ENCODE measurements at regions not wholly inside any gene's neighbourhood (a gene's known extent, or its start where the extent isn't known, plus 50 kb on each side); places are given as distances from the start of the nearest gene placed in this dataset.

GRCh38 chr2:105570757-105571156 lies 171.9 kb upstream of the FHL2 start:
- no peak for DNase-seq (ENCODE audit: low read depth in 2 of 2)

GRCh38 chr2:105570326-105570725 lies 171.5 kb upstream of the FHL2 start:
- no peak for DNase-seq (ENCODE audit: low read depth in 2 of 2)

- DNase-seq (ENCODE audit: low read depth in 2 of 2) = no peak
Observed at GRCh38 chr2:105569606-105570005, 170.8 kb upstream of the FHL2 start.

DNA sequence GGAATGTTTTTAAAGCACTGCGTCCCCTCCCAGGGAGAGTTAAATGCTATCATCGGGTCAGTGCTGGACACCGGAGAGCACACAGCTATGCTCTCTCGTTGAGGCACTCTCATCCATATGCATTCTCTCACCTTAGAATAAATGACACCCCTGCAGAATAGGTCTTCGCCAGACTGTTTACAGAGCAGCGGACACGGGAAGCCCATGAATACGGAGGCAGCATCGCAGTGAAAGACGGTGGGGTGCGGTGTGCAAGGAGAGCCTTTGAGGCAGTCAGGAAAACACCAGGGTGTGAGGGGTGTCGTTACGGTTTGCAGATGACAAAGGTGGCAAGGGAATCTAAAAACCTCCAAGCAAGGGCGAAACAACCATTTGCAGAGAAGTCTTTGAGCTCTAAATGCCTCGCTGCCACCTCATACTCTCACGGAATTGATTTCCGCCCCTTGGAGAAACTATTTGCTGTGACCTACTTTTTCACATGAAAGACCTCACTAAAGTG lies 169.2 kb upstream of the FHL2 start:
- no peak for DNase-seq (ENCODE audit: low read depth in 2 of 2)

- no peak for DNase-seq (ENCODE audit: low read depth in 2 of 2)
Observed at GRCh38 chr2:105563000-105563719, 164.3 kb upstream of the FHL2 start.

DNA sequence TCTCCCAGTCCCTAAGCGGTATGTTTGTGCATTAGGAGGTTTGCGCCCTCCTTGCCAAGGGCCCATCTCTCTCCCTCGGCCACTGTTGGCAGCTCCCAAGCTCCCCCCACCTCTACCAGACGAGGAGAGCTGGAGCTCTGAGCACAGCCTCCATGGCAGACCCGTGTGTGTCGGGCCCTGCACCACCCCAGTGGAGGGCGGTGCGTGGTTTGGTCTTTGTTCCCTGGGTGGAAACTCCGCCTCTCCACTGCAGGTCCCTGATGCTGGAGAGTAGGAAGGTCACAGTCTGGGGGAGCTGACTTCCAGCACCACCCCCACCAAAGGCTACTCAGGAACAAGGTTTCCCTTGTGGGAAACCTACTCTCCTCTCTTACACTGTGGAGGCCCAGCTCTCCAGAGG lies 162.6 kb upstream of the FHL2 start:
- no peak for DNase-seq (ENCODE audit: low read depth in 2 of 2)

GRCh38 chr2:105560157-105560556 lies 161.3 kb upstream of the FHL2 start:
- no peak for DNase-seq (ENCODE audit: low read depth in 2 of 2)

- no peak for DNase-seq (ENCODE audit: low read depth in 2 of 2)
Observed at GRCh38 chr2:105557021-105557920, 158.4 kb upstream of the FHL2 start.

DNA sequence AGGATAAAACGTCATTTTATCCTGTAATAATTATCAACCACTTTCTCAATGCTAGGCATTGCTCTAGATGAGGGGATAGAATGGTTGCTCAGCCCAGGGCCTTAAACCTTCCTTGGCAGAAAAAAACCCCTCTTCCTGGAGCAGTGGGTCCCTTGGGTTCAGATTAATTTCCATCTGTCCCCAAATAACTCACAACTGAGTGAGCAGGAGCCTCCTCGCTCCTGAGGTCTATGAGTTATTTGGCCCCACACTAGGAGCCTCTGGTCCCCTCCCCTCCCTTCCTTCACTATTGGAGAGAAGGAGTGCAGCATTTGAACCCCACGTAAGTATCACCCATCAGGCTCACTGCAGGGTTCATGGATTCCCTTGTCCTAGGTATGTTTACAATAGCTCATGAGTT lies 157.5 kb upstream of the FHL2 start:
- no peak for DNase-seq (ENCODE audit: low read depth in 2 of 2)

GRCh38 chr2:105554235-105554634 lies 155.4 kb upstream of the FHL2 start:
- DNase-seq (ENCODE audit: low read depth in 2 of 2) = no peak

GRCh38 chr2:105553538-105554196 lies 154.8 kb upstream of the FHL2 start:
- no peak for DNase-seq (ENCODE audit: low read depth in 2 of 2)

DNA sequence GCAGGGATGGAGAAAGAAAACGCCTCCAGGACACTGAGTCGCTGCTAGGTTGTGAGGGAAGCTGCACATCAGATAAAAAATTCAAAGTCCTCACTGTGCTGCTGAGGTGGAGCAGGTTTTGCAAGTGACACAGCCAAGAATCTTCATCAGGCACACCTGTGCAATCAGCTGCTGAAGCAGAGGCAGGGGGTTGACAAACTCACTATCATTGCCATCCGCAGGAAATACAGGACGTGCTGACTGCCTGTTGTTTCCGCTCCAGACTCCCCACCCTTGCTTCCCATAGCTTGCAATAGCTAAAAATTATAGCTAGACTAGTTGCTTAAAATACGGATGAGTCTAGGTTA lies 147.8 kb upstream of the FHL2 start:
- DNase-seq (ENCODE audit: low read depth in 2 of 2) = no peak

GRCh38 chr2:105545730-105546627 lies 147.1 kb upstream of the FHL2 start:
- peak; percentile 3 to 11 for DNase-seq (ENCODE audit: low read depth in 2 of 2)

- no peak for DNase-seq (ENCODE audit: low read depth in 2 of 2)
Observed at GRCh38 chr2:105544591-105545377, 145.9 kb upstream of the FHL2 start.

- DNase-seq (ENCODE audit: low read depth in 2 of 2) = no peak
Observed at GRCh38 chr2:105541189-105542050, 142.6 kb upstream of the FHL2 start.

GRCh38 chr2:105540642-105541041 lies 141.8 kb upstream of the FHL2 start:
- no peak for DNase-seq (ENCODE audit: low read depth in 2 of 2)

GRCh38 chr2:105539331-105539730 lies 140.5 kb upstream of the FHL2 start:
- no peak for DNase-seq (ENCODE audit: low read depth in 2 of 2)

- DNase-seq (ENCODE audit: low read depth in 2 of 2) = no peak
Observed at GRCh38 chr2:105538840-105539239, 140.0 kb upstream of the FHL2 start.

- no peak for DNase-seq (ENCODE audit: low read depth in 2 of 2)
Observed at GRCh38 chr2:105537920-105538319, 139.1 kb upstream of the FHL2 start.

DNA sequence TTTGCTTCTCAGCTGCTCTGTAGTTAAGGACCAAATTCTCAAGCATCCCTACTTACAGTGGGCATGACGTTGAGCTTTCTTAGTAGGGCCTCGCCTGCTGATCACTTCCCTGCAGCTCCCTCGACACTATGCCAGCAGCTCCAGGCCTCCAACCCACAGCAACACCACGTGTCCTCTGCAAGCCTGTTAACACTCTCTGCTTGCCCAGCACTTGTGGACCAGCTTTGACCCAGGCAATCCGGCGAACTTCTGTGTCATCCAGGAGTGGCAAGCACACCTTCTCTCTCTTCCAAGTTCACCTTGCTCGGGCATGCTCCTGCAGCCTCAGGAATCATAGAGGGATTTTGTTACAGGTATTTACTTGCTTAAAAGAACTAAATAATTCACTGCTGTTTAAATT lies 138.6 kb upstream of the FHL2 start:
- no peak for DNase-seq (ENCODE audit: low read depth in 2 of 2)

All from fibroblast of skin of left biceps (primary cell).